HG03575 (cell line): ENCODE measurements at regions not wholly inside any gene's neighbourhood (a gene's known extent, or its start where the extent isn't known, plus 50 kb on each side); places are given as distances from the start of the nearest gene placed in this dataset.

Experiments used
- ATAC-seq: cut with Tn5 transposase; IDR thresholded peaks from one replicate; pipeline ENCODE4 v1.9.1; 2021; ENCODE audit not compliant: unreplicated experiment, insufficient number of reproducible peaks, low FRiP score; ENCODE audit errors: extremely low read depth

- no peak for ATAC-seq
Observed at GRCh38 chr4:156659983-156660382, 311.6 kb downstream of the PDGFC start.

GRCh38 chr4:156659570-156659969, 312.0 kb downstream of the PDGFC start:
- ATAC-seq, result no peak

DNA sequence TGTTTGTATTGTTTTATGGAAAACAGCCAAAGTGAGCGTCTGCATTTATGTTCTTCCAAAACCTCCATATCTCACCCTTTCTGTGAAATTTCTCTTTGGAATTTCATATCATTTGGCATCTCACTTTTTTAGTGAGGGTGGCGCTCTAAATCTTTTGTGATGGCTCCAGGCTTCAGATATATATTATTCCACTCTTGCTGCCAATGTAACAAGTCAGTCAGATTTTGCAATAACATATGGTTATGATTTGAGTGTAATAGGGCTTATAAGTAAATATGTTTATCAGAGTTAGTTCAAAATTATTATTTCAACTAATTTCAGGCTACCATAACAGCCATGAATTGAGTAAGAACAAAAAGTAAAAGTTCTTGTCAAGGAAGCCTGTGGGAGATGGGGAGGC, 314.7 kb downstream of the PDGFC start:
- no peak for ATAC-seq

DNA sequence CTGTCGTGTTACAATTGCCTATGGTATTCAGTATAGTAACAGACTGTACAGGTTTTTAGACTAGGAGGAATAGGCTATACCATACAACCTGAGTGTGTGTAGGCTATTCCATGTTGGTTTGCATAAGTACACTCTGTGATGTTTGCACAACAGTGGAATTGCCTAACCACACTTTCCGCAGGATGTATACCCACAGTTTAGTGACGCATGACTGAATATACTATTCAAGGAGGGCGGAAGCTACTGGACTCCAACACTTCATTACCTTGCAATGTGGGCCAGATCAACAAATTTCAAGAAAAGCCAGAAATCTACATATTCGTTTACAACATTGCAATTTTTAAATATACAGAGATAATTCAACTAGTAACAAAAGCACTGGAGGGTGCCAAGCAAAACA, 317.2 kb downstream of the PDGFC start:
- ATAC-seq, result no peak

DNA sequence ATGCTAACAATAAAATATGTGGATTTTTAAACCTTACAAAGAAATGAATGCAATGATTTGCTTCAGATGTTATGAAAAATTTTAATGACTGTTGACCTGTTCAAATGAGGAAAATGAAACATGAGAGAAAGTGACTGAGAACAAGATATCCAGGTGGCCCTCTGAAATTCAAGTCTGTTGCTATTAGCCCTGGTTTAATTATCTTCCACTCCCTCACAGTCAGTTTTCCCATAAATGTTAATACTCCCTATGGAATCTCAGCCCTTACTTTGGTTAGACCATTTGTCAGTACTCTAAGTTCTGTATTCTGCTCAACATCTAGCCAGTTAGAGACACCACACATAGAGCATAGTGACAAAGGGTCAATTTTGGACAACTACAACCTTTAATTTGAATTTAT, 327.8 kb downstream of the PDGFC start:
- no peak for ATAC-seq

DNA sequence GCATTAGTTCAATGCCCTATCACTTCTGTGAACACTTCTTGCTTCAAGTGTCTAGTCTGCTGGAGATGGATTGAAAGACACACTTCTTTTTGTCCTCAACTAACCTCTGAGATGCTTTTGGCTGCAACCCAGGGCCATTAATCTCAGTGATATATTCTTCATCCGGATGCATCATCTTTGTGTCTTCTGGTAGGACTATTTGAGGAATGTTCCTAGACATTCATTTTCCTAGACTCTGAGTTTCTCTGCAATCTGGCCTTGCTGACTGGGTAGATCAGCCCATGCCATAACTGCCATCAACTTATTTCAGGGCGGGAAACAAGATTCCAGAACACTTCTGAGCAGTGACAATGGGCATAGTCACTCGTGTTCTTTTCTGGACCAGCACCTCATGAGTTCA, 329.4 kb downstream of the PDGFC start:
- no peak for ATAC-seq

GRCh38 chr4:156638925-156639605, 332.5 kb downstream of the PDGFC start:
- no peak for ATAC-seq

DNA sequence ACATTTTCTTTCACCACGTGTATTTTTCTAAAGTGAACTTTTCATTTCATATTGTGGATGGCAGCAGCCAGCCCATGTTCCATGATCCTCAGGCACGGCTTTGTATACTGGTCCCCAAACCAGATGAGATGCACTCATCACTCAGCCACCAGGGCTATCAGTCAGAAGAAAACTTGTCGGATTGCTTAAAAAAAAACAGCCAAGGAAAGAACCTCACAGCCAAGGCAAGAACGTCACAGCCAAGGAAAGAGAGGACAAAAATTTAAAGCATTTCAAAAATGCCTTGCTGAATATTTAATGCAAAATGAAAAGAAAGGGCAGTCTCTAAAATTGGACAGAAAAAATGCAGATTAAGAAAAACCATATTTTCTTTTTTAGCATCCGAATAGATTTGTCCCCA, 333.3 kb downstream of the PDGFC start:
- ATAC-seq, result no peak

DNA sequence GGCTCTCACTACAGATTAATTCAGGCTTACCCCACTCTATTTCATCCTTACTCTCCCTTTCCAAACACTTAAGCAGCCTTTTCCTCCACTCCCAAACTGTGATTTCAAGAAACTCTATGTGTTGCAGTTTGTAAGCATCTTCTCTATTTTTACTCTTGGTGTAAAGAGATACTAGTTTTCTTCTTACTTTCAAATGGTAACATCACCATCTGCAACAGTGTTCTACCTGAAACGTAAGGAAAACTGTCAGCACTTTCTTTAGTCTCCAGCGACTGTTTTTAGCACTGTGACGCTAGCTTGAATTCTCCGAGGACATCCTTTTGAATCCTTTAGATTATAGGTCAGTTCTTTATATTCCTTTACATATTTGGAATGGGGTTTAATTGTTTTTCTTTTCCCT, 335.2 kb downstream of the PDGFC start:
- no peak for ATAC-seq

GRCh38 chr4:156635051-156635450, 336.5 kb downstream of the PDGFC start:
- no peak for ATAC-seq

- no peak for ATAC-seq
Observed at GRCh38 chr4:156634612-156635011, 337.0 kb downstream of the PDGFC start.

DNA sequence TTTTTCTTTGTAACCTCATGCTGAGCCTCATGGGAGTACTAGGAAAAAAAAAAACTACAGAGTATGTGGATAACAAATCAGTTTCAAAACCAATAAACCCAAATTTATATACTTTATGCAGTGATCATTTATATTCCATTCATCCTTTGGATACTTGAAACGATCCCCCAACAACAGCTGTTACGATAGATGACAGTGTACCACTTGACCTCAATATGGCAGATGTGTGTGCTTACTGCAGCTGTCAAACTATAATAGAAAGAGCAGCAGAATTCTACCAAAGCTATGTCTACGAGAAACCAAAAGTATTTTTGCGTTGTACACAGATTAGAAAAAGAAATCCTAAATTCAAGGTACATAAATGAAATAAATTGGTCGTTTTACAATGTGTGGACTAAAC, 337.8 kb downstream of the PDGFC start:
- no peak for ATAC-seq

DNA sequence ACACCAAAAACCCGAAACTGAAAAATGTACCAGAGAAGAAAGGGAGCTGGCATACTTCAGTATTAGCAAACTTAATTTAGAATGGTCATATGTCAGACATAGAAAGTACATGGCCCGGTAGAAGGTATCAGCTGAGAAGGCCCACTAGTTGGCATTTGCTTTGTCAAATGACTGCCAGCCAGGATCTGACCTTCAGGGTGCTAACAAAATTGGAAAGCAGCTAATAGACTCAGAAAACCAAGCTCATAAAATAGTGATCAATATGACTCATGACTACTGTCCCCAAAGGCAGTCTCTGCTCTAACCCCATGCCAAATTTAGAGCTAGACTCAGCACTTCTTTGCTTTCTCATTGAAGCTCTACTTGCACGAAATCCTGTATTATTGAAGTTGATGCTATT, 342.7 kb downstream of the PDGFC start:
- ATAC-seq, result no peak

DNA sequence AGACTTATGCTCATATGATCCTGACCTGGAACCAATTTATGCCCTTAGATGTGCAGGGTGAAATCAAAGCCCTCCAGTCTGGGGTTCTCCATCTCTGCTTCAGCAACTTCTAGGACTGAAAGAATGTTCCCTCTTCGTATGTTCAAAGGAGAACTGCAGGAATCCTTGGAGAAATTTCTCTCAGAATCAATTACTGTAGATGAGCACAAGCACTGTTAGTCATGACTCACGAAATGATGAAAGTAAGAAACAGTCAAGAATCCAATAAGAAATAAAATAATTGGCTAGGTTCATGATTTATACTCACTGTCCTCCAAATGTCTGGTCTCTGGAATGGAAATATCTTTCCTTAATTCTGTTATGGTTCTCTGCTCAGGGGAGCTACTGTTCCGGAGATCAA, 348.2 kb downstream of the PDGFC start:
- no peak for ATAC-seq

- ATAC-seq, result no peak
Observed at GRCh38 chr4:156620786-156621185, 350.8 kb downstream of the PDGFC start.

DNA sequence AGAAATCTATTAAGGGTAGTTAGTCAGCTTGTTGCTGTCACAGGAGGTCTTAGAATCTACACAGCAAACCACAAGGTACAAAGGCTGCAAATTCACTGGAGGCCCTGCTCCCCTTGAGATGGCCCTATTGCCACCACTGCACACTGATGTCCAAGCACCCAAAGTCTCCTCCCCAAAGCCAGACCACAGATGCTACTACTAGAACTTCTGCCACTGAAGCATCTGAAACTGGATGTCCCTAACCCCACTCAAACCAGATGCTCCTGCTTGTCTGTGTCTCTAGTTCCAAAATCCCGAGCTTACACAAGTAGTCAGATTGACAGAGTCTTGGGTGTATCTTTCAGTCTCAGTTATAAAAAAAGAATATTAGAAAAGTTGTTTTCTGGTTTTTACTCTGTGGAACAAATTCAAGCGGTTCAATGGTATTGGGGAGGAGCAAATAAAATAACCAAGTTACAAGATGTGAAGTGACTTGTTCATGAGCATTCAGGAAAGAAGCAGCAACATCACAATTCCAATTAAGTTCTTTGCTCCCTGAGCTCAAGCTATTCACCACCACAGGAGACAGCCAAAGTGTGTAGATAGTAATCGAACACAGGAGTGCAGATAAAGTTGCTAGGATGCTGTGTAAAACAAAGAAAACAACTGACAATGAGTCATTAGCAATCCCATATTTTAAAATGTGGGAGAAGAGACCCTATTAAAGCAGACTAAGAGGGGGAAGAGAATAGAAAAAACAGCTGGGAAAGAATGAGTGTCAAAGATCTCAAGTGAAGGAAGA, 352.3 kb downstream of the PDGFC start:
- ATAC-seq, result no peak

DNA sequence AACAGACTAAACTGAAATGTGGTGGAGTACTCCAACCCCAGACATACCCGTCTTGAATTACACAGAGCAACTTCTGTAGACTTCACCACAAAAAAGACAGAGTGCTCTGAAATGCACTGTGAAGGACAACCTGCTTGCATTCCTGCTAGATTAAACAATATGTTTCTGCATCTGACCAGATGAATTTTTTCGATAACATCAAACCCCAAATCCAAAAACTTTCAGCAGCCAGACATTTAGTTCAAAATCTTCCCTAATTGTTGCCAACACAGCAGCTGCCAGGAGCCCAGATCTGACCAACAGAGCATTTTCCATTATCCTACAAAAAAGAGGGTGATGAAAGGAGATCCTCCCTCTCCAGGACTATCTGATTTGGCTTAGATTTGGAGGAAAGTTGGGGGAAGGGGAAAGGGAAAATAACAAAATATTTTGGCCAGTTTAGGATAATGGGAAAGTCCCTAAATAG, 356.5 kb downstream of the PDGFC start:
- no peak for ATAC-seq

GRCh38 chr4:156614536-156614935, 357.1 kb downstream of the PDGFC start:
- ATAC-seq, result no peak

DNA sequence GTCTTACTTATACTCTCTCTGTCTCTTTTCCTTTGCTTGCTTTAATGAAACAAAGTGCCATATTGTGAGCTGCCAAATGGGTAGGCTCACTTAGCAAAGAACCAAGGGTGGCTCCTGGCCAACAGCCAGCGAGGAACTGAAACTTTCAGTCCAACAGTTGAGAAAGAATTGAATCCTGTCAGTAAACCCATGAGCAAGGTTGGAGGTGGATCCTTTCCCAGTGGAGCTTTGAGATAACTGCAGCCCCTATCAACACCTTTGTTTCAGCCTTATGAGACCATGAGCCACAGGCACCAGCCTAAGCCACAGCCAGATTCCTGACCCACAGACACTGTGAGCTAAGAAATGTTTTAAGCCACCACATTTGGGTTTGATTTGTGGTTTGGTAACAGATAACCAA, 362.2 kb downstream of the PDGFC start:
- ATAC-seq, result no peak

DNA sequence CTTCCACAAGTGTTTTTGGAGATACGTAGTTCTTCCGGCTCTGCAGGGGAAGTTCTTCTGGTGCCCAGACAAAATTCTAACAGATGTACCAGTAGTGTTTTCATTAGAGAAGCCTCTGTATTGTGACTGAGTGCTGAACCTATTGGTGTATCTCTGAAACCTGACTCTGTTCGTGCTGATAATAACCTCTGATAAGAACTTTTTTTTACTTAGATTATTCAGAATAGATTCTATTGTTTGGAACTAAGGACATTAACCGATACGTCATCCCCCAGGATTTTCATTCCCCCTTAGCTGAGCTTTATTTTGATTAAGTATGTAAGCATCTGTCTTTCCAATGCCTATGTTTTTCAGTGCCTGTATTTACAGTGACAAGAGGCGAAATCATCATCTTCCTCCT, 362.9 kb downstream of the PDGFC start:
- ATAC-seq, result no peak

DNA sequence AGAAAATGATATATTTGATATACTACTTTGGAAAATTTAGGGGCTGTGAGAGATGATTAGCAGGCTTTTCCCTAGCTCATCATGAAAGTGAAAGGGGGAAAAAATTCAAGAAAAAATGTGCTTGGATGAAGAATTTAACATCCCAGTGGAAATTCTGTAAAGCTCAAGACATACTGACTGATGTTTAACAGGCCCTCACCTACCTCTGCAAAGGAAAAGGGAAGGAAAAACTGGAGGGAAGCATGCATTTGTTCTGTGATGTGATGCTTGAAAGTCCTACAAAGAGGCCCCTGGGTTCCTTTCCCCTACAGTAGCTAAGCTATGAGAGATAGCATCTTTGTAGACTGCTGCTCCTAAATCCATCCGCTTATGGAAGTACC, 364.1 kb downstream of the PDGFC start:
- no peak for ATAC-seq
